ENCODE measurements at regions not wholly inside any gene's neighbourhood (a gene's known extent, or its start where the extent isn't known, plus 50 kb on each side); places are given as distances from the start of the nearest gene placed in this dataset.

DNA sequence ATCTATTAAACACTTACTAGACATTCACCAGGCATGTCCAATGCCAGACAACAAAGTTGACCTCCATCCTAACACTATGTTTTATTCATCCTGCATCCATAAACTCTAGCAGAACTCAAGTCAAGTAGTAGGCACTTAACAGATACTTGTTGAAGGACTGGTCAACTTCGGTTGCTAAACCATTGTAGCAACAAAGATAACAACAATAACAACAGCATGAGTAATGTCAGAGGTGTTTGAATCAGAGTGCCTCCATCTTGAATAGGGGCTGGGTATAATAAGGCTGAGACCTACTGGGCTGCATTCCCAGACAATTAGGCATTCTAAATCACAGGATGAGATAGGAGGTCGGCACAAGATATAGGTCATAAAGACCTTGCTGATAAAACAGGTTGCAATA lies 180.5 kb upstream of the ZNF462 start:
- TF ChIP-seq, protein P1, sequence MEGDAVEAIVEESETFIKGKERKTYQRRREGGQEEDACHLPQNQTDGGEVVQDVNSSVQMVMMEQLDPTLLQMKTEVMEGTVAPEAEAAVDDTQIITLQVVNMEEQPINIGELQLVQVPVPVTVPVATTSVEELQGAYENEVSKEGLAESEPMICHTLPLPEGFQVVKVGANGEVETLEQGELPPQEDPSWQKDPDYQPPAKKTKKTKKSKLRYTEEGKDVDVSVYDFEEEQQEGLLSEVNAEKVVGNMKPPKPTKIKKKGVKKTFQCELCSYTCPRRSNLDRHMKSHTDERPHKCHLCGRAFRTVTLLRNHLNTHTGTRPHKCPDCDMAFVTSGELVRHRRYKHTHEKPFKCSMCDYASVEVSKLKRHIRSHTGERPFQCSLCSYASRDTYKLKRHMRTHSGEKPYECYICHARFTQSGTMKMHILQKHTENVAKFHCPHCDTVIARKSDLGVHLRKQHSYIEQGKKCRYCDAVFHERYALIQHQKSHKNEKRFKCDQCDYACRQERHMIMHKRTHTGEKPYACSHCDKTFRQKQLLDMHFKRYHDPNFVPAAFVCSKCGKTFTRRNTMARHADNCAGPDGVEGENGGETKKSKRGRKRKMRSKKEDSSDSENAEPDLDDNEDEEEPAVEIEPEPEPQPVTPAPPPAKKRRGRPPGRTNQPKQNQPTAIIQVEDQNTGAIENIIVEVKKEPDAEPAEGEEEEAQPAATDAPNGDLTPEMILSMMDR (IDR thresholded peaks at IDR 0.05): no peak
- TF ChIP-seq POLR2A (IDR thresholded peaks at IDR 0.05): no peak
- WGBS, 2 donors: 52 to 53% methylated on average over 2 of the region's 2 CpGs
- Histone ChIP-seq H3K4me1 (no peaks in the 10 kb centered on the region), H3K27me3 (no peaks in the 10 kb centered on the region), H3K27ac (no peak overlapping the region), H3K9me3 (no peaks in the 10 kb centered on the region), H3K36me3 (replicated peaks in 1 of 2; ENCODE audit: insufficient read depth in 1 of 2, low read depth in 2 of 2) (no peaks in the 10 kb centered on the region), H3K4me3 (no peak overlapping the region)
- no peak for ATAC-seq
- no peak for DNase-seq
- intact Hi-C loops (cut with DNase I): no loop called here

DNA sequence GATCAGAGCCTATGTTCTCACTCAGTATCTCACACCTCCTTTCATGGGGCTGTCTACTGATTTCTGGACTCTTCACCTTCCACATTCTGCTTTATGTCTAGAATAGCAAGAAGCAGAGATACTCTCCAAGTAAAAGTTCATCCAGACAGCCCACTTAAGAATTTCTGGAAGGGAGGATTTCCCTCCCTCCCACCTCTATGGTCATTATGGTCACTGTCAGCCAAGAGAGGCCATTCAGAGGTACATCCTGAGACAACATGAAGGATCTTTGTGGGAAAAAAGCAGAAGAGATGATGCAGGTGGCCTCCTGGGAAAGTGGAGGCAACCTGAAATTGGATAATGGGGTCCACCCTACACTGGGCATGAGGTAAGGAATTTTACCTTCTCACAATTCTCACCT lies 179.5 kb upstream of the ZNF462 start:
- Histone ChIP-seq H3K36me3 (replicated peaks in 1 of 2; ENCODE audit: insufficient read depth in 1 of 2, low read depth in 2 of 2) (no peaks in the 10 kb centered on the region), H3K9me3 (no peaks in the 10 kb centered on the region), H3K27me3 (no peaks in the 10 kb centered on the region), H3K4me3 (no peak overlapping the region), H3K27ac (no peak overlapping the region), H3K4me1 (no peaks in the 10 kb centered on the region)
- DNase-seq (no peak), ATAC-seq (no peak)
- intact Hi-C loops (cut with DNase I): no loop called here
- TF ChIP-seq POLR2A (IDR thresholded peaks at IDR 0.05): no peak
- TF ChIP-seq, protein P1 (IDR thresholded peaks at IDR 0.05): no peak

DNA sequence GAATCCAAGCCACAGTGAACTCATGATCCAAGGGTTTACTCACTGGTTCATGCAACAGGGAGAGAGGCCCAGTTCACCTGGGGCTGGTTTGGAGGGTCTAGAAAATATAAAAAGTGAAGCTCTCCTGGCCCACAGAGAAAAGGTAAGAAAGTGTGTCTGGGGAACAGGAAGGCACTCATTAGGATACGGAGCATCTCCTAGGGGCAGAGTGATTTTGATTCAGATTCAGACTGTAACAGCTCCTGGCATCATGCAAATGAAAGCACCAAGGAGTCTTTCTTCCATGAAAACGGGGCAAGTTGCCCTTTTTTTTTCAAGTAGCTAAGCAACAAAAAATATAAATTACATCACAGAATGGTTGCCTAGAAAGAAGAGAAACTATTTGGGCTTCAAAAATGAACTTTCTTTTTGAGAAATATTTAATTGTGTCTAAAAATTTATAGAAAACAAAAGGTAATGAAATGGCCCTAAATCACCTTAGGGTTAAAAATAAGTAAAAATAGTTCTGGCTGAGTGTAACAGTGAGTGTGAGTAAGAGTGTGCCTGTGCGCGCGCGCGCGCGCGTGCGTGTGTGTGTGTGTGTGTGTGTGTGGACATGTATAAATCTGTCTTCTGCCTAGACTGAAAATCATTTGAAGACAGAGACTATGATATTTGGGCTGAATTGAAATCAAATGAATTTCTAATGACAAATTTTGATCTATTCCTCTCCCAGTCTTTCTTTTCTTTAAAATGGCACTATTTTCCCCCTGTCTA lies 177.8 kb upstream of the ZNF462 start:
- DNase-seq (no peak), ATAC-seq (no peak)
- H3K27me3 ChIP-seq: no peaks in the 10 kb centered on the region
- no peaks in the 10 kb centered on the region for H3K9me3 ChIP-seq
- TF ChIP-seq, protein P1 (IDR thresholded peaks at IDR 0.05): no peak
- TF ChIP-seq POLR2A (IDR thresholded peaks at IDR 0.05): no peak
- 71 to 79% methylated on average over 11 of the region's 11 CpGs for WGBS, 2 donors
- no peaks in the 10 kb centered on the region for H3K36me3 ChIP-seq (replicated peaks in 1 of 2; ENCODE audit: insufficient read depth in 1 of 2, low read depth in 2 of 2)
- no peak overlapping the region for H3K27ac ChIP-seq
- intact Hi-C loops (cut with DNase I): no loop called here
- H3K4me1 ChIP-seq: no peaks in the 10 kb centered on the region
- H3K4me3 ChIP-seq: no peak overlapping the region

DNA sequence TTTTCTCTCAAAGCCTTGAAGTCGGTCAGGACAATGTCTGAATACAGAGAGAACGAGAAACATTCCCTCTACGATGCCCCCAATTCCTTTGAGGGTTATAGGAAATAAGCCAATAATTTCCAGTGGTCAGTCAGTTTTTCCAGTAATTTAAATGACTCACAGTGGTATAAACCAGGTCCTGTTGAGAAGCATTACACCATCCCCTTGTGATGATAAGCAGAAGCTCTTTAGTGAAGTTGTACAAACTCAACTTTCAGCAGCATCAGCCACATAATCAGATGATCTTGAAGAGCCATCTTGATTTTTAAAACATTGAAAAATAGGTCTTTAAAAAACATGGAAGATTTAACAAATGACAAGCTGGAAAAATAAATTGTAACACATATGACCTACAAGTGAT lies 173.9 kb upstream of the ZNF462 start:
- no peaks in the 10 kb centered on the region for H3K4me1 ChIP-seq
- H3K27ac ChIP-seq: no peak overlapping the region
- H3K4me3 ChIP-seq: no peak overlapping the region
- ATAC-seq (peak; percentile 33), DNase-seq (no peak)
- H3K9me3 ChIP-seq: no peaks in the 10 kb centered on the region
- TF ChIP-seq POLR2A (IDR thresholded peaks at IDR 0.05): no peak
- TF ChIP-seq, protein P1 (IDR thresholded peaks at IDR 0.05): no peak
- intact Hi-C loops (cut with DNase I): no loop called here
- 65 to 71% methylated on average over 3 of the region's 3 CpGs for WGBS, 2 donors
- H3K36me3 ChIP-seq (replicated peaks in 1 of 2; ENCODE audit: insufficient read depth in 1 of 2, low read depth in 2 of 2): no peaks in the 10 kb centered on the region
- no peaks in the 10 kb centered on the region for H3K27me3 ChIP-seq

DNA sequence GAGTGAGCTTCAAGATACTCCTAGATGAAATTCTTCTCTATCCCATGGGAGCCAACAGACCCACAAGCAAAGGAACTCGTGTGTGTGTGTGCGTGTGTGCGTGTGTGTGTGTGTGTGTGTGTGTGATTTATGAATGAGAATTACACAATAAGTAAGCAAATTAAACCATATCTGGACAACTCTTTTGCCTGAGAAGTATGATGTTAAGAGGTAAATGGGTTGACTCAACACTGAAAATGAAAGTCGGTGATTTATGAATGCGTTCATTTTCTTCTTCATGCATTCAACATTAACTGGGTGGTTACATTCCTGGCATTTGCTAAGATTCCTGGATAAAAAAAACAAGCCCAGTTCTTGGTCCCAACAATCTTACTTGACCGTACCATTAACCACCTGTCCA lies 171.3 kb upstream of the ZNF462 start:
- Histone ChIP-seq H3K27ac (no peak overlapping the region), H3K36me3 (replicated peaks in 1 of 2; ENCODE audit: insufficient read depth in 1 of 2, low read depth in 2 of 2) (no peaks in the 10 kb centered on the region), H3K4me3 (no peak overlapping the region), H3K9me3 (no peaks in the 10 kb centered on the region), H3K27me3 (no peaks in the 10 kb centered on the region), H3K4me1 (no peaks in the 10 kb centered on the region)
- ATAC-seq (no peak), DNase-seq (no peak)
- TF ChIP-seq, protein P1 (IDR thresholded peaks at IDR 0.05): no peak
- no peak for TF ChIP-seq POLR2A (IDR thresholded peaks at IDR 0.05)
- WGBS, 2 donors: 63 to 66% methylated on average over 6 of the region's 6 CpGs
- intact Hi-C loops (cut with DNase I): no loop called here
